HG02588 (cell line): ENCODE measurements at regions not wholly inside any gene's neighbourhood (a gene's known extent, or its start where the extent isn't known, plus 50 kb on each side); places are given as distances from the start of the nearest gene placed in this dataset.
"Not testable (repeated sequence)": the region's sequence is repeated elsewhere in the genome, so short reads cannot be mapped to it uniquely, and the experiment has no call there.

Source experiments
- ATAC-seq: cut with Tn5 transposase; IDR thresholded peaks from one replicate; pipeline ENCODE4 v1.9.1; 2021; ENCODE audit warnings: mild to moderate bottlenecking, moderate library complexity; ENCODE audit not compliant: unreplicated experiment

DNA sequence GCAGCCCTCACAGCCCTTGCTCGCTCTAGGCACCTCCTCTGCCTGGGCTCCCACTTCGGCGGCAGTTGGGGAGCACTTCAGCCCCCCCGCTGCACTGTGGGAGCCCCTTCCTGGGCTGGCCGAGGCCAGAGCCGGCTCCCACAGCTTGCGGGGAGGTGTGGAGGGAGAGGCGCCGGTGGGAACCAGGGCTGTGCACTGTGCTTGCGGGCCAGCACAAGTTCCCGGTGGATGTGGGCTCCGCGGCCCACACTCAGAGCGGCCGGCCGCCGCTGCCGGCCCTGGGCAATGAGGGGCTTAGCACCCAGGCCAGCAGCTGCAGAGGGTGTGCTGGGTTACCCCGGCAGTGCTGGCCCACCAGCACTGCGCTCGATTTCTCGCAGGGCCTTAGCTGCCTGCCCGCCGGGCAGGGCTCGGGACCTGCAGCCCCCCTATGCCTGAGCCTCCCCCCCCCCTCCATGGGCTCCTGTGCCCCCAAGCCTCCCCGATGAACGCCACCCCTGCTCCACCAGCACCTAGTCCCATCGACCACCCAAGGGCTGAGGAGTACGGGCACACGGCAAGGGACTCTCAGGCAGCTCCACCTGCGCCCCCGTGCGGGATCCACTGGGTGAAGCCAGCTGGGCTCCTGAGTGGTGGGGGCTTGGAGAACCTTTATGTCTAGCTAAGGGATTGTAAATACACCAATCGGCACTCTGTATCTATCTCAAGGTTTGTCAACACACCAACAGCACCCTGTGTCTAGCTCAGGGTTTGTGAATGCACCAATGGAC is 224.8 kb downstream of the ZNF608 start:
- ATAC-seq = no peak

- ATAC-seq = peak; percentile 80
Observed at GRCh38 chr5:124519396-124519795, 227.0 kb downstream of the ZNF608 start.

GRCh38 chr5:124516567-124516966 is 229.9 kb downstream of the ZNF608 start:
- no peak for ATAC-seq

- ATAC-seq = no peak
Observed at GRCh38 chr5:124515497-124516245, 230.8 kb downstream of the ZNF608 start.

GRCh38 chr5:124514956-124515355 is 231.5 kb downstream of the ZNF608 start:
- no peak for ATAC-seq

GRCh38 chr5:124512952-124513632 is 233.3 kb downstream of the ZNF608 start:
- ATAC-seq = no peak

DNA sequence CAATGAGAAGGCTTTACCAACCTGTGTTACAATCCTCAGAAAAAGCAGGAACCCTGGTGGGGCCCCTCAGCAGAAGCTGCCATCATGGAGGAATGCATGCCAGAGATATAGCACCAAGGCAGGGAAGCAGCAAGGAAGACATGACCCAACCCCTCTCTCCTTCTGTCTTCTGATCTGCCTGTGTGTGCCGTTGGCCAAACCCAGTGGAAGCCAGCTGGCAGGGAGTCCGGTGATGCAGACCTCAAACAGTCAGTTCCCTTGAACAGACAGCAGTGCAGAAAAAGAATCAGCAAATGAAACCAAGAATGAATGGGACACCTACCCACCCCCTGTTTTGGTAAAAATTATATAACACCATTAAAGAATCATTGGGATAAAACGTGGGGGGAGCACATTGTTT is 234.2 kb downstream of the ZNF608 start:
- no peak for ATAC-seq

GRCh38 chr5:124511791-124512190 is 234.6 kb downstream of the ZNF608 start:
- no peak for ATAC-seq

DNA sequence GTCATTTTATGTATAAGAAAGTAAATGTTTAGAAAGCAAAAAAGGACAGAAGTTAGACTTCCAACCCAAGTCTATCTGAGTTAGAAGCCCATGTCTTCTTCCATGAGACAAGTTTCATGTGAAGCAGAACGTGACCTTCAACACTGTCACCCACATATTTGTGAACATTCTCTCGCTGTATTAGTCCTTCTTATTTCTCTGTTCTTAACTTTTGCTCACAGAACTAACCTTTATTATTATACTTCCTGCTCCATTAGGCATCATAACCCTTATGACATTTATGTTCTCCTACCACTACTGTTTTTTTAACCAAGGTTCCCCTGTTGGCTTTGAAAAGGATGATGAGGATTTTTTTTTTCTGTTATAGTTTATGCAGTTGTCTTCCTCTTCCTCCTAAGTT is 238.8 kb downstream of the ZNF608 start:
- no peak for ATAC-seq

GRCh38 chr5:124504081-124504916 is 242.1 kb downstream of the ZNF608 start:
- peak; percentile 96 for ATAC-seq

- ATAC-seq = no peak
Observed at GRCh38 chr5:124502551-124502950, 243.9 kb downstream of the ZNF608 start.

DNA sequence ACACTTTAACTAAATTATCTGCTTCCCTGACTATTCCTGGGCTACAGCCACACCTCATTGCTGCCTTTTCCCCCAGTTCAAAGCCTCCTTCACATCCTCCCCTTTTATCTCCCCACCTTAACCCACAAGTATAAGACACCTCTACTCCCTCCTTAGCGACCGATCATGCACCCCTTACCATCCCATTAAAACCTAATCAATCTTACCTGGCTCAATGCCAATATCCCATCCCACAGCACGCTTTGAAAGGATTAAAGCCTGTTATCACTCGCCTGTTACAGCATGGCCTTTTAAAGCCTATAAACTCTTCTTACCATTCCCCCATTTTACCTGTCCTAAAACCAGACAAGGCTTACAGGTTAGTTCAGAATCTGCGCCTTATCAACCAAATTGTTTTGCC is 246.6 kb downstream of the ZNF608 start:
- not testable (repeated sequence) for ATAC-seq

DNA sequence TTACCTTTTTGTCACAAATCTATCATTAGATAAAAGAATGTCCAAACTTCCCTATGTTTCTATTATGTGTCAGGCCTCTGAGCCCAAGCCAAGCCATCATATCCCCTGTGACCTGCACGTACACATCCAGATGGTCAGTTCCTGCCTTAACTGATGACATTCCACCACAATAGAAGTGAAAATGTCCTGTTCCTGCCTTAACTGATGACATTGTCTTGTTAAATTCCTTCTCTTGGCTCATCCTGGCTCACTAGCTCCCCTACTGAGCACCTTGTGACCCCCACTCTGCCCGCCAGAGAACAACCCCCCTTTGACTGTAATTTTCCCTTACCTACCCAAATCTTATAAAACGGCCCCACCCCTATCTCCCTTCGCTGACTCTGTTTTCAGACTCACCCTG is 249.5 kb downstream of the ZNF608 start:
- ATAC-seq = not testable (repeated sequence)

- ATAC-seq = no peak
Observed at GRCh38 chr5:124494540-124495116, 251.8 kb downstream of the ZNF608 start.

GRCh38 chr5:124492444-124493224 is 253.8 kb downstream of the ZNF608 start:
- ATAC-seq = no peak

DNA sequence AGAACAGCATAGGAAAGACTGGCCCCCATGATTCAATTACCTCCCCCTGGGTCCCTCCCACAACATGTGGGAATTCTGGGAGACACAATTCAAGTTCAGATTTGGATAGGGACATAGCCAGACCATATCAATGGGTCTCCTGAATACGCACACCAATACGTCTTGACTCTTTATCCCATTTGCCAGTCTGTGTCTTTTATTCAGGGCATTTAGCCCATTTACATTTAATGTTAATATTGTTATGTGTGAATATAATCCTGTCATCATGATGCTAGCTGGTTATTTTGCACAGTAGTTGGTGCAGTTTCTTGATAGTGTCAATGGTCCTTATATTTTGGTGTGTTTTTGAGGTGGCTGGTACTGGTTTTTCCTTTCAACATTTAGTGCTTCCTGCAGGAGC is 256.1 kb downstream of the ZNF608 start:
- ATAC-seq = not testable (repeated sequence)

GRCh38 chr5:124481419-124481818 is 265.0 kb downstream of the ZNF608 start:
- ATAC-seq = no peak

- ATAC-seq = no peak
Observed at GRCh38 chr5:124480964-124481363, 265.5 kb downstream of the ZNF608 start.

- no peak for ATAC-seq
Observed at GRCh38 chr5:124480022-124480421, 266.4 kb downstream of the ZNF608 start.

DNA sequence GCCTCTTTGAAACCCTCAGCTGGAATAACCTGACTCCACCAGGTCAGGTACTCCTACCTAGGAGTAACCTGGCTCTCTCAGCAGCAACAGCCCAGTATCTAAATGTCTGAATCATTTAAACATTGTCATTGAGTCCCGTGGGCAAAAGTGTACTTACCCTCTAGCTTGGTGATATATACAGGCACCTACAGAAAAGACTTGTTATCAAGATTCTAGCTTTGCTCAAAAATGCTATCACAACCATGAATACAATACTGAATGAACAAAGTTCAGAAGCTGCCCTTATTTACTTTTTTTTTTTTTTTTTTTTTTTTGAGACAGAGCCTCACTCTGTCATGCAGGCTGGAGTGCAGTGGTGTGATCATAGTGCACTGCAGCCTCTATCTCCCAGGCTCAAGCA is 268.2 kb downstream of the ZNF608 start:
- ATAC-seq = no peak
